ENCODE measurements at regions not wholly inside any gene's neighbourhood (a gene's known extent, or its start where the extent isn't known, plus 50 kb on each side); places are given as distances from the start of the nearest gene placed in this dataset.

- TF ChIP-seq CTCF (IDR thresholded peaks at IDR 0.05) (no peak), POLR2A (IDR thresholded peaks at IDR 0.05) (no peak), EP300 (IDR thresholded peaks at IDR 0.05) (no peak)
Measured at GRCh38 chr3:161607056-161607455, 110.4 kb downstream of the OTOL1 start.

Measured in tibial nerve (tissue), 4 donors.